GM13977 (cell line): ENCODE measurements at regions not wholly inside any gene's neighbourhood (a gene's known extent, or its start where the extent isn't known, plus 50 kb on each side); places are given as distances from the start of the nearest gene placed in this dataset.
"Not testable (repeated sequence)": the region's sequence is repeated elsewhere in the genome, so short reads cannot be mapped to it uniquely, and the experiment has no call there.

ENCODE experiments used
- DNase-seq: peaks from one replicate; pipeline ENCODE4 v3.0.0; 2012; ENCODE audit warnings: low spot score
- in situ Hi-C: fragments of 300-500 bp; cut with MboI; formaldehyde crosslinking; loops from one replicate; pipeline ENCODE4 v1.12.0; 2022; ENCODE audit warnings: low sequenced_read_pairs, low pct_unique_long_range_greater_than_20kb, mixed read lengths, inconsistent platforms; ENCODE audit not compliant: unreplicated experiment
- TF ChIP-seq, protein P1 (sequence below): IDR thresholded peaks from 2 replicates; pipeline ENCODE4 v1.5.1; 2012; ENCODE audit warnings: mild to moderate bottlenecking, control low read depth; ENCODE audit not compliant: insufficient read depth; ENCODE audit errors: extremely low read depth, missing control alignments

GRCh38 chr3:34038131-34038530, 239.7 kb downstream of the PDCD6IP start:
- TF ChIP-seq, protein P1, sequence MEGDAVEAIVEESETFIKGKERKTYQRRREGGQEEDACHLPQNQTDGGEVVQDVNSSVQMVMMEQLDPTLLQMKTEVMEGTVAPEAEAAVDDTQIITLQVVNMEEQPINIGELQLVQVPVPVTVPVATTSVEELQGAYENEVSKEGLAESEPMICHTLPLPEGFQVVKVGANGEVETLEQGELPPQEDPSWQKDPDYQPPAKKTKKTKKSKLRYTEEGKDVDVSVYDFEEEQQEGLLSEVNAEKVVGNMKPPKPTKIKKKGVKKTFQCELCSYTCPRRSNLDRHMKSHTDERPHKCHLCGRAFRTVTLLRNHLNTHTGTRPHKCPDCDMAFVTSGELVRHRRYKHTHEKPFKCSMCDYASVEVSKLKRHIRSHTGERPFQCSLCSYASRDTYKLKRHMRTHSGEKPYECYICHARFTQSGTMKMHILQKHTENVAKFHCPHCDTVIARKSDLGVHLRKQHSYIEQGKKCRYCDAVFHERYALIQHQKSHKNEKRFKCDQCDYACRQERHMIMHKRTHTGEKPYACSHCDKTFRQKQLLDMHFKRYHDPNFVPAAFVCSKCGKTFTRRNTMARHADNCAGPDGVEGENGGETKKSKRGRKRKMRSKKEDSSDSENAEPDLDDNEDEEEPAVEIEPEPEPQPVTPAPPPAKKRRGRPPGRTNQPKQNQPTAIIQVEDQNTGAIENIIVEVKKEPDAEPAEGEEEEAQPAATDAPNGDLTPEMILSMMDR: no peak
- in situ Hi-C loops: no loop called here
- no peak for DNase-seq

DNA sequence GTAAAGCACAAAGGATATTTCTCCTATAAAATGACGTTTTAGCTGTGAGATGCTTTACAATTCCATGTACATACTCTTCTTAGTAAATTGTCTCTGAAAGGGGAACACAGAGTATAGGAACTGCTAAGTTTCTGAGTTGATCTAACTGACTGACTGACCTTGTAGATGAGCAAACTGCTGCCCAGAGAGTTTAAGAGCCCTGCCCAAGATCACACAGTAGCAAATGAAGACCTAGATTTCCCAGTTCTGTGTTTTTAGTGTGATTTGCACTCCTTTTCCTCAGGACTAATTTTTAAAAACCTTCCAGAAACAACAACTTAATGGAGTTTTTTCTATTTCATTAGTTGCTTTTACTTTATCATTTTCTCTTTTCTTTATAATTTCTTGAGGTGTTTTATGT, 247.7 kb downstream of the PDCD6IP start:
- TF ChIP-seq, protein P1: no peak
- in situ Hi-C loops: no loop called here
- no peak for DNase-seq

- in situ Hi-C loops: no loop called here
- DNase-seq: no peak
- TF ChIP-seq, protein P1: no peak
Observed at GRCh38 chr3:34053626-34054025, 255.2 kb downstream of the PDCD6IP start.

DNA sequence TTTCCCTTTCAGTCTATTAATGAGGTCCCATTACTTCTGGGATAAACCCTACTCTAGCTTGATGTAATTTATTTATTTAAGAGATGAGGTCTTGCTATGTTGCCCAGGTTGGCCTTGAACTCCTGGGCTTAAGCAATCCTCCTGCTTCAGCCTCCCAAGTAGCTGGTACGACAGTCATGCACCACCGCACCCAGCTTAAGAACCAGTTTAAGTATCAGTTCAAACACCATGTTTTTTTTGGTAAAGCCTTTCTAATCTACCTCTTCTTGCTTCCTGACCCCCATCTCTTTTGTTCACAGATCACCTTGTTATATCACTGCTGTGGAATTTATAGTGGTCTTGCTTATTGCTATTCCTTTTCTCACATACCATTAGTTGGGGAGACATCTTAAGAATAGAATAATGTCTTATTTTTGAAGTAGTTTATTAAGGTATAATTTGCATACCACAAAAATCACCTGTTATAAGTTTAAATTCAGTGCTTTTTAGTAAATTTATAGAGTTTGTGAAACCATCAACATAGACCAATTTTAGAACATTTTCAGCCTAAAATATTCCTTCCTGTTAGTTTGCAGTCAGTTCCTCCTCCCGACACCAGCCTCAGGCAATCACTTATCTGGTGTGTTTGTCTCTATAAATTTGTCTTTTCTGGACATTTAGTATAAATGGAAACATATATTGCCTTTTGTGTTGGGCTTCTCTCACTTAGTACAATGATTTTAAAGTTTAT, 257.9 kb downstream of the PDCD6IP start:
- TF ChIP-seq, protein P1: no peak
- in situ Hi-C loops: no loop called here
- no peak for DNase-seq

DNA sequence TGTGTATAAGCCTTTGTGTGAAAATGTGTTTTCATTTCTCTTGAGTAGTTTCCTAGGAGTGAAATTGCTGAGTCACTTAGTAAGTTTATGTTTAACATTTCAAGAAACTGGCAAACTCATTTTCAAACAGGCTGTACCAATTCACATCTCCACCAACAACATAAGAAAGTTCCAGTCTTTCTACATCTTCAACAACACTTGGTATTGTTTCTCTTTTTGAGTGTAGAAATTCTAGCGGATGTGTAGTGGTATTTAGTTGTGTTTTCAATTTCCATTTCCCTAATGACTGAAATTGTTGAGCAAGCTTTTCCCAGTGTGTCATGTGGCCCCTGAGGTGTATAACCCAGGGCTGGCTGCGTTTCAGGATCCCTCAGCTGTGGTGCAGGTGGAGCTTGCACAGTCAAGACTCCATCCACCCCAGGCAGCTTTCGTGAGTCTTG, 258.5 kb downstream of the PDCD6IP start:
- TF ChIP-seq, protein P1: no peak
- DNase-seq: no peak
- in situ Hi-C loops: no loop called here

DNA sequence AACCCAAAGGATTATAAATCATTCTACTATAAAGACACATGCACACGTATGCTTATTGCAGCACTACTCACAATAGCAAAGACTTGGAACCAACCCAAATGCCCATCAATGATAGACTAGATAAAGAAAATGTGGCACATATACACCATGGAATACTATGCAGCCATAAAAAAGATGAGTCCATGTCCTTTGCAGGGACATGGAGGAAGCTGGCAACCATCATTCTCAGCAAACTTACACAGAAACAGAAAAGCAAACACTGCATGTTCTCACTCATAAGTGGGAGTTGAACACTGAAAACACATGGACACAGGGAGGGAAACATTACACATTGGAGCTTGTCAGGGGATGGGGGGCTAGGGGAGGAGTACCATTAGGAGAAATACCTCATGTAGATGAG, 262.6 kb downstream of the PDCD6IP start:
- in situ Hi-C loops, DNase-seq: not testable (repeated sequence)

DNA sequence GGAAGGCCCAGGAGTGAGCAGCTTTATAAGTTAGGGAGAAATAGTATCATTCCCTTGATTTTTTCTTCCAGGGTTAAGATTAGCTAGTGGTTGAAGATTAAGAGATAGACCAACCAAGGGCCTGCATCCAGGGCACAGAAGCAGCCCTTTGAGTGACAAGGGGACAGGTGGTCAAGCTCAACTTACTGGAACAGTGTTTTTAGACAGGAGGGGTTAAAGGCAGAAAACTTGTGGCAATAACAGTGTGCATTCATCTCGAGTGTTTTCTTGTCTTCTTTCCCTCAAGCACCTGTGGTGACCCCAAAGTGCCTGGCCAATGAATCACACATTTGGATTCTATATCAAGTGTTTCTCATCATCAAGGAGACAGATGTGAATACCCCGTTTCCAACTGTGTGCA, 267.5 kb downstream of the PDCD6IP start:
- in situ Hi-C loops: no loop called here

More for the DNA sequence above, 267.5 kb downstream of the PDCD6IP start:
- TF ChIP-seq, protein P1: no peak
- no peak for DNase-seq
